ENCODE measurements at regions not wholly inside any gene's neighbourhood (a gene's known extent, or its start where the extent isn't known, plus 50 kb on each side); places are given as distances from the start of the nearest gene placed in this dataset.

- POLR2A ChIA-PET: no interaction called here
- no peak overlapping the region for H3K27ac ChIP-seq (ENCODE audit: low read length)
- DNase-seq (ENCODE audit: low read depth, low spot score) (no peak), ATAC-seq (no peak)
- in situ Hi-C loops (cut with HindIII; ENCODE audit: low pct_unique_long_range_greater_than_20kb, low sequenced_read_pairs) (no loop called here), intact Hi-C loops (cut with micrococcal nuclease; ENCODE audit: unreplicated experiment) (no loop called here)
- no peaks in the 10 kb centered on the region for H3K36me3 ChIP-seq (ENCODE audit: control insufficient read depth, insufficient read depth, low read length)
- CTCF ChIA-PET: no interaction called here
- no TSS peak for BruUV-seq (replicated peaks)
- H3K4me3 ChIP-seq (ENCODE audit: low read depth in 2 of 2, low read length in 2 of 2): no peak overlapping the region
- H3K27me3 ChIP-seq (ENCODE audit: control insufficient read depth, insufficient read depth, low read length): no peaks in the 10 kb centered on the region; the same call in 1 of the 2 replicates
- no peaks in the 10 kb centered on the region; the same call in 1 of the 2 replicates for H3K4me1 ChIP-seq (ENCODE audit: control insufficient read depth, insufficient read depth, low read length)
- H3K9me3 ChIP-seq (ENCODE audit: control insufficient read depth, insufficient read depth, low read depth, low read length): no peaks in the 10 kb centered on the region
- TF ChIP-seq, protein P1, sequence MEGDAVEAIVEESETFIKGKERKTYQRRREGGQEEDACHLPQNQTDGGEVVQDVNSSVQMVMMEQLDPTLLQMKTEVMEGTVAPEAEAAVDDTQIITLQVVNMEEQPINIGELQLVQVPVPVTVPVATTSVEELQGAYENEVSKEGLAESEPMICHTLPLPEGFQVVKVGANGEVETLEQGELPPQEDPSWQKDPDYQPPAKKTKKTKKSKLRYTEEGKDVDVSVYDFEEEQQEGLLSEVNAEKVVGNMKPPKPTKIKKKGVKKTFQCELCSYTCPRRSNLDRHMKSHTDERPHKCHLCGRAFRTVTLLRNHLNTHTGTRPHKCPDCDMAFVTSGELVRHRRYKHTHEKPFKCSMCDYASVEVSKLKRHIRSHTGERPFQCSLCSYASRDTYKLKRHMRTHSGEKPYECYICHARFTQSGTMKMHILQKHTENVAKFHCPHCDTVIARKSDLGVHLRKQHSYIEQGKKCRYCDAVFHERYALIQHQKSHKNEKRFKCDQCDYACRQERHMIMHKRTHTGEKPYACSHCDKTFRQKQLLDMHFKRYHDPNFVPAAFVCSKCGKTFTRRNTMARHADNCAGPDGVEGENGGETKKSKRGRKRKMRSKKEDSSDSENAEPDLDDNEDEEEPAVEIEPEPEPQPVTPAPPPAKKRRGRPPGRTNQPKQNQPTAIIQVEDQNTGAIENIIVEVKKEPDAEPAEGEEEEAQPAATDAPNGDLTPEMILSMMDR (IDR thresholded peaks at IDR 0.05): no peak
- no peak for TF ChIP-seq SIN3A (IDR thresholded peaks at IDR 0.05; ENCODE audit: borderline replicate concordance, insufficient read depth, low read depth, low read length)
- TF ChIP-seq, protein P2, sequence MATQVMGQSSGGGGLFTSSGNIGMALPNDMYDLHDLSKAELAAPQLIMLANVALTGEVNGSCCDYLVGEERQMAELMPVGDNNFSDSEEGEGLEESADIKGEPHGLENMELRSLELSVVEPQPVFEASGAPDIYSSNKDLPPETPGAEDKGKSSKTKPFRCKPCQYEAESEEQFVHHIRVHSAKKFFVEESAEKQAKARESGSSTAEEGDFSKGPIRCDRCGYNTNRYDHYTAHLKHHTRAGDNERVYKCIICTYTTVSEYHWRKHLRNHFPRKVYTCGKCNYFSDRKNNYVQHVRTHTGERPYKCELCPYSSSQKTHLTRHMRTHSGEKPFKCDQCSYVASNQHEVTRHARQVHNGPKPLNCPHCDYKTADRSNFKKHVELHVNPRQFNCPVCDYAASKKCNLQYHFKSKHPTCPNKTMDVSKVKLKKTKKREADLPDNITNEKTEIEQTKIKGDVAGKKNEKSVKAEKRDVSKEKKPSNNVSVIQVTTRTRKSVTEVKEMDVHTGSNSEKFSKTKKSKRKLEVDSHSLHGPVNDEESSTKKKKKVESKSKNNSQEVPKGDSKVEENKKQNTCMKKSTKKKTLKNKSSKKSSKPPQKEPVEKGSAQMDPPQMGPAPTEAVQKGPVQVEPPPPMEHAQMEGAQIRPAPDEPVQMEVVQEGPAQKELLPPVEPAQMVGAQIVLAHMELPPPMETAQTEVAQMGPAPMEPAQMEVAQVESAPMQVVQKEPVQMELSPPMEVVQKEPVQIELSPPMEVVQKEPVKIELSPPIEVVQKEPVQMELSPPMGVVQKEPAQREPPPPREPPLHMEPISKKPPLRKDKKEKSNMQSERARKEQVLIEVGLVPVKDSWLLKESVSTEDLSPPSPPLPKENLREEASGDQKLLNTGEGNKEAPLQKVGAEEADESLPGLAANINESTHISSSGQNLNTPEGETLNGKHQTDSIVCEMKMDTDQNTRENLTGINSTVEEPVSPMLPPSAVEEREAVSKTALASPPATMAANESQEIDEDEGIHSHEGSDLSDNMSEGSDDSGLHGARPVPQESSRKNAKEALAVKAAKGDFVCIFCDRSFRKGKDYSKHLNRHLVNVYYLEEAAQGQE (IDR thresholded peaks at IDR 0.05; ENCODE audit: insufficient read depth in 1 of 2, low read depth in 2 of 2, low read length in 1 of 2): no peak
These were observed 355.6 kb upstream of the SLC30A5 start for GRCh38 chr5:68738236-68738635.

- no peak for ATAC-seq
- ChIA-PET POLR2A (no interaction called here), CTCF (no interaction called here)
- no peak for DNase-seq (ENCODE audit: low read depth, low spot score)
- no TSS peak for BruUV-seq (replicated peaks)
- no peaks in the 10 kb centered on the region for H3K9me3 ChIP-seq (ENCODE audit: control insufficient read depth, insufficient read depth, low read depth, low read length)
- no peak overlapping the region for H3K4me3 ChIP-seq (ENCODE audit: low read depth in 2 of 2, low read length in 2 of 2)
- no peak overlapping the region for H3K27ac ChIP-seq (ENCODE audit: low read length)
- no peaks in the 10 kb centered on the region; the same call in 1 of the 2 replicates for H3K4me1 ChIP-seq (ENCODE audit: control insufficient read depth, insufficient read depth, low read length)
- H3K36me3 ChIP-seq (ENCODE audit: control insufficient read depth, insufficient read depth, low read length): no peaks in the 10 kb centered on the region
- no peak for TF ChIP-seq POLR2AphosphoS5 (IDR thresholded peaks at IDR 0.05; ENCODE audit: low read depth, low read length)
- no peak for TF ChIP-seq SIN3A (IDR thresholded peaks at IDR 0.05; ENCODE audit: borderline replicate concordance, insufficient read depth, low read depth, low read length)
- TF ChIP-seq, protein P2 (IDR thresholded peaks at IDR 0.05; ENCODE audit: insufficient read depth in 1 of 2, low read depth in 2 of 2, low read length in 1 of 2): no peak
- TF ChIP-seq TCF7L2 (IDR thresholded peaks at IDR 0.05; ENCODE audit: low read depth, low read length): no peak
- TF ChIP-seq, protein P1 (IDR thresholded peaks at IDR 0.05): no peak
- H3K27me3 ChIP-seq (ENCODE audit: control insufficient read depth, insufficient read depth, low read length): no peaks in the 10 kb centered on the region; the same call in 1 of the 2 replicates
- intact Hi-C loops (cut with micrococcal nuclease; ENCODE audit: unreplicated experiment) (no loop called here), in situ Hi-C loops (cut with HindIII; ENCODE audit: low pct_unique_long_range_greater_than_20kb, low sequenced_read_pairs) (no loop called here)
These were observed 355.0 kb upstream of the SLC30A5 start for GRCh38 chr5:68738841-68739240.
